GM19240 (cell line): ENCODE measurements at regions not wholly inside any gene's neighbourhood (a gene's known extent, or its start where the extent isn't known, plus 50 kb on each side); places are given as distances from the start of the nearest gene placed in this dataset.

ENCODE experiments used
- DNase-seq: peaks from one replicate; pipeline ENCODE4 v3.0.0; 2011; ENCODE audit warnings: low spot score; ENCODE audit not compliant: insufficient read length

GRCh38 chr2:106708209-106708608 lies 177.8 kb downstream of the ST6GAL2 start:
- DNase-seq: no peak

DNA sequence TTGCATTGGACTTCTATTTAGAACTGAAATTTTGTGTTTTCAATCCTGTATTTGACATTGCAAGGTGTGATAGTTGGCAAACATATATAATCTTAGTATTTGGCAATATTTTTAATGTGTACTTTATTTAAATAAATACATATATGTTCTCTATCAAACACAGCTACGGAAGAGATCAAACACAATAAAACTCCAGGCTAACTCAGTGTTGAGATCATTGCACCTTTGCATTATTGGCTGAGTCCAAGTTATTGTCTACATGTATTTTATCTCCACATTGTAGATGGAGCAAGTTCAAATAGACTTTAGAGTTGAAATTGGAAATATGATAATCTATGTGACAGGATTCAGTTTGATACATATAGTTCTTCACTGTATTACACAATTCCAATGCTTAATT lies 176.7 kb downstream of the ST6GAL2 start:
- no peak for DNase-seq

DNA sequence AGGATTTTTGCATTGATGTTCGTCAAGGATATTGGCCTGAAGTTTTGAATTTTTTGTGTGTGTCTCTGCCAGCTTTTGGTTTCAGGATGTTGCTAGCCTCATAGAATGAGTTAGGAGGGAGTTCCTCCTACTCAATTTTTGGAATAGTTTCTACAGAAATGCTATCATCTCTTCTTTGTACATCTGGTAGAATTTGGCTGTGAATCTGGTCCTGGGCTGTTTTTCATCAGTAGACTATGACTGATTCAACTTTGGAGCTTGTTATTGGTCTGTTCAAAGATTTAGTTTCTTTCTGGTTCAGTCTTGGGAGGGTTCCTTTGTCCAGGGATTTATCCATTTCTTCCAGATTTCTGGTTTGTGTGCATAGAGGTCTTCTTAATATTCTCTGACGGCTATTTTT lies 166.7 kb downstream of the ST6GAL2 start:
- DNase-seq: no peak

- DNase-seq: no peak
Observed at GRCh38 chr2:106720026-106720425, 165.9 kb downstream of the ST6GAL2 start.

DNA sequence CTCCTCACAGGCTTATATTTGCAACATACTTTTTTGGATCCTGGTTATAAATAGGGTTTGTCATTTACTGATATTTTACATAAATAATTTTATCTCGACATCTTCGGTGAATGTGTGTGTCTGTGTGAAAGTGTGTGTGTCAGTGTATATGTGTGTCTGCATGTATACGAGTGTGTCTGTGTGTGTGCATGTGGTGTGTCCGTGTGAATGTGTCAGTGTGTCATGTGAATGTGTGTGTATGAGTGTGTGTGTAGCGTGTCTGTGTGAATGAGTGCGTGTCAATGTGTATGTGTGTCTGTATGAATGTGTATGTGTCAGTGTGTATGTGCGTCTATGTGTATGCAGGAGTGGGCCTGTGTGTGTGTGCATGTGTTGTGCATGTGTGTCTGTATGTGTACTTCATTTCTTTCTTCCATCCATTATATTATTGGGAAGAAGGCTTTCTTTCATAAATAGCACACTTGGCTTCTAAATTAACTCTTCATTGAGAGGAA lies 161.6 kb downstream of the ST6GAL2 start:
- no peak for DNase-seq

DNA sequence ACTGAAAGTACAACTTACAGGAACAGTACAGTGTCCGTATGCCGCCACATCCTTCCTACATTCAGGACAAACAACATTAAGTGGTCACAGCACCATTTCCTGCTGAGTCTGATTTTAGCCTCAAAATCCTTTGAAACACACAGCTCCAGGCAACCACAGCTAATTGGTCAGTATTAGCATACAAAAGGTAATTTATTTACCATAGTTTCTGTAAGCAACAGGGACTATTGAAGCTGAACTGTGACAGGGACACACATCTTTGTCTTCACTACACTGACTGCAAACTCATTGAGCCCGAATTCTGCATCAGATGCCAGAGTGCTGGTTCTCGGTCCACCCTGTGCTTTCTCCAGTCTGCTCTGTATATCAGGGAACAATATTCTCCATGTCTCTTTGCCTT lies 151.8 kb downstream of the ST6GAL2 start:
- DNase-seq: no peak

DNA sequence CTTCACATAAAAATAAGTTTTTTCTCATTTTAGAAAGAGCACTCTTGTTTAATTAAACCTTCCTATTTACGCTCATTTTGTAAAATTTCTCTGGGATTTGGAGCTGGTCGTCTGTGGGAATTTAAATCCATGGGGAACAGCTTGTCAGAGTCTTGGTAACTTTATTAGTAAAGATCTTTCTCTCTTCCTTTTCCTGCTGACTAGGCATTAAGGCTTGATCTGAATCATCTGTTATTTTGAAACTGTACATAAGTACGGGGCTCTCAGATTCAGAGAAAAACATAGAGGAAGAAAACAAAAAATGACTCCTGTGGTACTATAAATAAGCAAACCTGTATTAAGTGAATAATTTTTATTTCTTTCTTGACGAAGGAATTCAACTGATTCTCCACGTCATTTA lies 150.2 kb downstream of the ST6GAL2 start:
- DNase-seq: no peak

- no peak for DNase-seq
Observed at GRCh38 chr2:106736221-106736620, 149.7 kb downstream of the ST6GAL2 start.

DNA sequence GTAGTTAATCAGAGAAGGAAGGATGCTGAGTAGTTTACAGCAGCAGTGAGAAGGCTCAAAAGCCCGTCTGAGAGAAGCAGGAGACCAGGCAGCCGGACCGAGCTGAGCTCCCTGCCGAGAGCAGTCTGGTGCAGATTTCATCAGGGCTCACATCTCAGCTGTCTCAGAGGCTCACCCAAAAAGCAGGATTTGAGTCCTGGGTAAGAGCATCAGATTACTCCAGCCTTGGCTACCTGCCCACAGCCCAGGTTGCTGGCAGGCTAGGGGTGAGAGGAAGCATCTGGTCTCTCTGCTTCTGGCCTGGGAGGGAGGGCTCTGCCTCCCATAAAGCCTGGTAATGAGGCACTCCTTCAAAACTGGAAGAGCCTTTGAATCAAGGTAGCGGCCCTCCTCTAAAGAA lies 140.5 kb downstream of the ST6GAL2 start:
- DNase-seq: no peak

GRCh38 chr2:106749823-106750222 lies 136.1 kb downstream of the ST6GAL2 start:
- no peak for DNase-seq
